GM21423 (cell line): ENCODE measurements at regions not wholly inside any gene's neighbourhood (a gene's known extent, or its start where the extent isn't known, plus 50 kb on each side); places are given as distances from the start of the nearest gene placed in this dataset.

Experiments
- ATAC-seq: cut with Tn5 transposase; IDR thresholded peaks from one replicate; pipeline ENCODE4 v1.9.1; 2021; ENCODE audit warnings: mild to moderate bottlenecking, moderate library complexity; ENCODE audit not compliant: unreplicated experiment

GRCh38 chr1:5256793-5257192 is 602.4 kb downstream of the AJAP1 start:
- ATAC-seq = no peak

GRCh38 chr1:5254975-5255374 is 600.6 kb downstream of the AJAP1 start:
- no peak for ATAC-seq

GRCh38 chr1:5254131-5254725 is 599.8 kb downstream of the AJAP1 start:
- no peak for ATAC-seq

- ATAC-seq = no peak
Measured at GRCh38 chr1:5253036-5253435, 598.6 kb downstream of the AJAP1 start.

- no peak for ATAC-seq
Measured at GRCh38 chr1:5250336-5250735, 595.9 kb downstream of the AJAP1 start.

GRCh38 chr1:5245348-5245747 is 590.9 kb downstream of the AJAP1 start:
- no peak for ATAC-seq

GRCh38 chr1:5244631-5245285 is 590.3 kb downstream of the AJAP1 start:
- no peak for ATAC-seq

- ATAC-seq = no peak
Measured at GRCh38 chr1:5242850-5243249, 588.4 kb downstream of the AJAP1 start.

GRCh38 chr1:5239911-5240310 is 585.5 kb downstream of the AJAP1 start:
- no peak for ATAC-seq

GRCh38 chr1:5238351-5239130 is 584.1 kb downstream of the AJAP1 start:
- ATAC-seq = no peak

GRCh38 chr1:5235355-5235899 is 581.0 kb downstream of the AJAP1 start:
- ATAC-seq = no peak

GRCh38 chr1:5232537-5232936 is 578.1 kb downstream of the AJAP1 start:
- ATAC-seq = no peak

GRCh38 chr1:5231541-5232315 is 577.3 kb downstream of the AJAP1 start:
- ATAC-seq = no peak

- ATAC-seq = no peak
Measured at GRCh38 chr1:5227114-5227513, 572.7 kb downstream of the AJAP1 start.

GRCh38 chr1:5225707-5226704 is 571.6 kb downstream of the AJAP1 start:
- no peak for ATAC-seq

- ATAC-seq = no peak
Measured at GRCh38 chr1:5223206-5223605, 568.8 kb downstream of the AJAP1 start.

GRCh38 chr1:5222626-5223025 is 568.2 kb downstream of the AJAP1 start:
- ATAC-seq = no peak

- no peak for ATAC-seq
Measured at GRCh38 chr1:5221451-5221850, 567.0 kb downstream of the AJAP1 start.

- ATAC-seq = no peak
Measured at GRCh38 chr1:5220821-5221220, 566.4 kb downstream of the AJAP1 start.

GRCh38 chr1:5220421-5220820 is 566.0 kb downstream of the AJAP1 start:
- ATAC-seq = no peak
